ENCODE measurements at regions not wholly inside any gene's neighbourhood (a gene's known extent, or its start where the extent isn't known, plus 50 kb on each side); places are given as distances from the start of the nearest gene placed in this dataset.

GRCh38 chr7:25798344-25798743 lies 353.7 kb upstream of the NFE2L3 start:
- intact Hi-C loops (cut with micrococcal nuclease; ENCODE audit: unreplicated experiment): no loop called here
- DNase-seq (ENCODE audit: low spot score): no peak
- CTCF ChIA-PET: no interaction called here
- Histone ChIP-seq H3K4me1 (ENCODE audit: insufficient read depth, low read length, poor library complexity, severe bottlenecking) (no peaks in the 10 kb centered on the region), H3K9me3 (ENCODE audit: low read depth, low read length, poor library complexity, severe bottlenecking) (no peaks in the 10 kb centered on the region), H3K27ac (ENCODE audit: low read depth, low read length, poor library complexity, severe bottlenecking) (no peak overlapping the region), H3K4me3 (ENCODE audit: low read depth, low read length, poor library complexity, severe bottlenecking) (no peak overlapping the region), H3K36me3 (ENCODE audit: insufficient read depth, low read length, poor library complexity, severe bottlenecking) (no peaks in the 10 kb centered on the region), H3K27me3 (replicated peaks; ENCODE audit: insufficient read depth, low read depth, low read length, poor library complexity) (peaks cover 21% of the 10 kb centered on the region)
- no peak for TF ChIP-seq CTCF (conservative IDR thresholded peaks at IDR 0.05; ENCODE audit: low read depth, low read length)
- no peak for TF ChIP-seq EZH2 (IDR thresholded peaks at IDR 0.05; ENCODE audit: borderline replicate concordance, low read depth, low read length, poor library complexity, severe bottlenecking)
- POLR2A ChIA-PET (ENCODE audit: low non-redundant PET): no interaction called here
- BruUV-seq (replicated peaks): no TSS peak

GRCh38 chr7:25801214-25801613 lies 350.8 kb upstream of the NFE2L3 start:
- no peaks in the 10 kb centered on the region for H3K9me3 ChIP-seq (ENCODE audit: low read depth, low read length, poor library complexity, severe bottlenecking)
- H3K27ac ChIP-seq (ENCODE audit: low read depth, low read length, poor library complexity, severe bottlenecking): no peak overlapping the region
- CTCF ChIA-PET: no interaction called here
- H3K4me1 ChIP-seq (ENCODE audit: insufficient read depth, low read length, poor library complexity, severe bottlenecking): no peaks in the 10 kb centered on the region
- H3K27me3 ChIP-seq (replicated peaks; ENCODE audit: insufficient read depth, low read depth, low read length, poor library complexity): peaks cover 36% of the 10 kb centered on the region
- DNase-seq (ENCODE audit: low spot score): no peak
- TF ChIP-seq CTCF (conservative IDR thresholded peaks at IDR 0.05; ENCODE audit: low read depth, low read length): no peak
- TF ChIP-seq EZH2 (IDR thresholded peaks at IDR 0.05; ENCODE audit: borderline replicate concordance, low read depth, low read length, poor library complexity, severe bottlenecking): no peak
- POLR2A ChIA-PET (ENCODE audit: low non-redundant PET): no interaction called here
- BruUV-seq (replicated peaks): no TSS peak
- intact Hi-C loops (cut with micrococcal nuclease; ENCODE audit: unreplicated experiment): no loop called here
- no peak overlapping the region for H3K4me3 ChIP-seq (ENCODE audit: low read depth, low read length, poor library complexity, severe bottlenecking)
- H3K36me3 ChIP-seq (ENCODE audit: insufficient read depth, low read length, poor library complexity, severe bottlenecking): no peaks in the 10 kb centered on the region

GRCh38 chr7:25802057-25802456 lies 349.9 kb upstream of the NFE2L3 start:
- Histone ChIP-seq H3K4me1 (ENCODE audit: insufficient read depth, low read length, poor library complexity, severe bottlenecking) (no peaks in the 10 kb centered on the region), H3K4me3 (ENCODE audit: low read depth, low read length, poor library complexity, severe bottlenecking) (no peak overlapping the region), H3K9me3 (ENCODE audit: low read depth, low read length, poor library complexity, severe bottlenecking) (no peaks in the 10 kb centered on the region), H3K36me3 (ENCODE audit: insufficient read depth, low read length, poor library complexity, severe bottlenecking) (no peaks in the 10 kb centered on the region), H3K27me3 (replicated peaks; ENCODE audit: insufficient read depth, low read depth, low read length, poor library complexity) (peaks cover 43% of the 10 kb centered on the region), H3K27ac (ENCODE audit: low read depth, low read length, poor library complexity, severe bottlenecking) (no peak overlapping the region)
- DNase-seq (ENCODE audit: low spot score): no peak
- intact Hi-C loops (cut with micrococcal nuclease; ENCODE audit: unreplicated experiment): no loop called here
- BruUV-seq (replicated peaks): no TSS peak
- ChIA-PET CTCF (no interaction called here), POLR2A (ENCODE audit: low non-redundant PET) (no interaction called here)
- TF ChIP-seq EZH2 (IDR thresholded peaks at IDR 0.05; ENCODE audit: borderline replicate concordance, low read depth, low read length, poor library complexity, severe bottlenecking) (no peak), CTCF (conservative IDR thresholded peaks at IDR 0.05; ENCODE audit: low read depth, low read length) (no peak)
